Peyer's patch (tissue), 4 donors: ENCODE measurements at regions not wholly inside any gene's neighbourhood (a gene's known extent, or its start where the extent isn't known, plus 50 kb on each side); places are given as distances from the start of the nearest gene placed in this dataset.

ENCODE experiments used
- CTCF ChIP-seq, 6 experiments: fragments of 450-650 bp in 4 of 6; fragments of 200-600 bp in 2 of 6; sonication (generic) in 1 of 6; IDR thresholded peaks; one replicate each; pipeline ENCODE4 v1.5.1; 2017 to 2019; ENCODE audit warnings: antibody characterized with exemption in 6 of 6, mild to moderate bottlenecking in 3 of 6, moderate library complexity in 1 of 6
- POLR2A ChIP-seq, 2 donors: fragments of 450-650 bp; IDR thresholded peaks; one replicate each; pipeline ENCODE4 v1.5.1; 2017; ENCODE audit warnings: antibody characterized with exemption in 2 of 2, mild to moderate bottlenecking in 2 of 2, moderate library complexity in 2 of 2

DNA sequence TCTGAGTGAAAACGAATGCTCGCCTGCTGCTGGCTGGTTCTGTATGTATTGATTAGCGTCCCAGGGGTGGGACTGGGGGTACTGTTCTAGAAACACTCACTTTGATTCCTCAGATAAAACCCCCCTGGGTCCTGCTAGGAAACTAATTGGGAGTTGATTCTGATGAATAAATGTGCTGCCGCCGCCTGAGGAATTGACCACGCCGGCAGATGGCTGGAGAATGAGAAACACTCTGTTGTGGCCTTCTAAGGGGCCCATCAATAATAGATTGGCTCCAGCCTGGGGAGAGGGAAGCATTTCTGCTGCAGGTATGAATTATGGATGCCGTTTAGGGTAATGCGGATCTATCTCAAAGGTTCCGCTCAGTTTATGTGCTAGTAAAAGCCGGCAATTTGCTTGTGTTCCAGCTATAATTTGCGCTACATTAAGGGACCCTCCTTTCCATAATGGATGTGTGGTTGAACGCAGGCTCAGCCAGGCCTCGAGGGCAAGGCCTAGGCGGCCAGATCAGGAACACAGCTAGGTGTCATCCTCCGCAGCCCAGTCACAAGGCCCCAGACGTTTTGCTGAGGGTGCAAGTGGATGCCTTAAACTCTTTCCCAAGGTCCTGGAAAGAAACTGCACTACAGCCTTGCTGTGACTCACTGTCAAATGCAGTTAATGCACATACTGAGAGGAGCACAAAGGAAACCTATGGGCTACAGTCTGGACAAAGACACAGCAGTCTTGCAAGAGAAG lies 132.2 kb upstream of the HS3ST2 start:
- no peak for TF ChIP-seq CTCF (IDR thresholded peaks at IDR 0.05)
- no peak for TF ChIP-seq POLR2A (IDR thresholded peaks at IDR 0.05)
